GM12874 (cell line): ENCODE measurements at regions not wholly inside any gene's neighbourhood (a gene's known extent, or its start where the extent isn't known, plus 50 kb on each side); places are given as distances from the start of the nearest gene placed in this dataset.

Experiments used
- TF ChIP-seq, protein P1 (sequence below): IDR thresholded peaks from 2 replicates; pipeline ENCODE4 v1.5.1; 2011; ENCODE audit warnings: low read depth, mild to moderate bottlenecking, control low read depth, low read length, moderate library complexity; ENCODE audit not compliant: insufficient read depth

- TF ChIP-seq, protein P1, sequence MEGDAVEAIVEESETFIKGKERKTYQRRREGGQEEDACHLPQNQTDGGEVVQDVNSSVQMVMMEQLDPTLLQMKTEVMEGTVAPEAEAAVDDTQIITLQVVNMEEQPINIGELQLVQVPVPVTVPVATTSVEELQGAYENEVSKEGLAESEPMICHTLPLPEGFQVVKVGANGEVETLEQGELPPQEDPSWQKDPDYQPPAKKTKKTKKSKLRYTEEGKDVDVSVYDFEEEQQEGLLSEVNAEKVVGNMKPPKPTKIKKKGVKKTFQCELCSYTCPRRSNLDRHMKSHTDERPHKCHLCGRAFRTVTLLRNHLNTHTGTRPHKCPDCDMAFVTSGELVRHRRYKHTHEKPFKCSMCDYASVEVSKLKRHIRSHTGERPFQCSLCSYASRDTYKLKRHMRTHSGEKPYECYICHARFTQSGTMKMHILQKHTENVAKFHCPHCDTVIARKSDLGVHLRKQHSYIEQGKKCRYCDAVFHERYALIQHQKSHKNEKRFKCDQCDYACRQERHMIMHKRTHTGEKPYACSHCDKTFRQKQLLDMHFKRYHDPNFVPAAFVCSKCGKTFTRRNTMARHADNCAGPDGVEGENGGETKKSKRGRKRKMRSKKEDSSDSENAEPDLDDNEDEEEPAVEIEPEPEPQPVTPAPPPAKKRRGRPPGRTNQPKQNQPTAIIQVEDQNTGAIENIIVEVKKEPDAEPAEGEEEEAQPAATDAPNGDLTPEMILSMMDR = no peak
Observed at GRCh38 chr7:4525884-4526283, 156.2 kb upstream of the FOXK1 start.

DNA sequence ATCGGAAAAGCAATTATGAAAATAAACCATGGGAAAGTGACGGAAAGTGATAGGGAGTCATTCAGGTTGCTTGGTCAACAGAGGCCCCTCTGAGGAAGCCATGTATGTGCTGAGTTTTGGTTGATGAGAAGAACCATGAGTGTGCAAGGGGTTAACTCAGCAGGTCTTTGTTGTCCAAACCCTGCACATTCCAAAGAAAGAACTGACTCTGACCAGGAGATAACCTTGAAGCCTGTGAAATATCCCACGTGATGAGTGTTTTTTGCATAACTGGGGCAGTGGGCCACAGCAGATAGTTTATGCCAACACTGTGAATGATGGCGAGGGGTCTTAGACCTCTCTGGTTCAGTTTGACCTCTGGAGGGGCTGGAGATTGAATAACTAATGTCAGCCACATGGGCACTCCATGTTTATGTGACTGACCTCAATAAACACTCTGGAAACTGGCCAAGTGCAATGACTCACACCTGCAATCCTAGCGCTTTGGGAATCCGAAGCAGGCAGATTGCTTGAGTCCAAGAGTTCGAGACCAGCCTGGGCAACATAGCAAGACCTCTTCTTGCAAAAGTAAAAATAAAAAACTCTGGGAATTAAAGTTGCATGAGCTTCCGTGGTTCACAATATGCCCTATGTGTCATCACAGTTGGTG is 154.0 kb upstream of the FOXK1 start:
- TF ChIP-seq, protein P1 = no peak

DNA sequence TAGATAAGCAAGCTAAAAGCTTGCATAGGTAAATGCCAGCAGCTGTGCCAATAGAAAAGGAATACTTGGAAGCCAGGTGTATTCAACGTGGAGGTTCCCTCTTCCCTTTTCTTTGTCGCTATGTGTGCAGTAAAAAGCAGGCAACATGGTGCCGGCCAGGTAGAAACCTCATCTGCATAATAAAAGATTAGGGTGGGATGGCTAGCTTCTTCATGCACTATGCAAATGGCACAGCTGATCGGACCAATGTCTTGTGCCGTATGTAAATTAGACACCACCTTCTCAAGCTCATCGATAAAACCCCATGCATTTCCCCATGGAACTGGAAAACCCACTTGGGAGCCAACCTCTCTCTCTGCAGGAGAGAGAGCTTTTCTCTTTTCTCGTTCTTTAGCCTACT is 150.9 kb upstream of the FOXK1 start:
- TF ChIP-seq, protein P1 = no peak

GRCh38 chr7:4549681-4550080 is 132.4 kb upstream of the FOXK1 start:
- TF ChIP-seq, protein P1 = no peak

DNA sequence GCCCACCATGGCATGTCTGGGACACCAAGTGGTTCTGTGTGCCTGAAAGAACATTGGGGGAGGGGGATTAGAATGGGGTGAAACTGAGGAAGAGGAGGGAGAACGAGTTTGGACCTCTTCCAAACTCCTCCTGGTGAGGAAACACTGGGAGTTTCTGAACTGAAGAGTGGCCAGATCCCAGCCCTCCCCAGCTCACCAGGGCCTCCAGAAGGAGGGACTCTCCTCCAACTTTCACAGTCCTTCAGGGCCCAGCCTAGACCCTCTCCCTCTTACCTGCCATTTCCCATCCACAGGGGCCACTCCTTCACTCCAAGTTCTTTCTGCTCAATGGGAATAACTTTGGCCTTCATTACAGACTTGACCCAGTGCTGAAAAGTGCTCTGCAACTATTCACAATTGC is 132.0 kb upstream of the FOXK1 start:
- TF ChIP-seq, protein P1 = no peak

DNA sequence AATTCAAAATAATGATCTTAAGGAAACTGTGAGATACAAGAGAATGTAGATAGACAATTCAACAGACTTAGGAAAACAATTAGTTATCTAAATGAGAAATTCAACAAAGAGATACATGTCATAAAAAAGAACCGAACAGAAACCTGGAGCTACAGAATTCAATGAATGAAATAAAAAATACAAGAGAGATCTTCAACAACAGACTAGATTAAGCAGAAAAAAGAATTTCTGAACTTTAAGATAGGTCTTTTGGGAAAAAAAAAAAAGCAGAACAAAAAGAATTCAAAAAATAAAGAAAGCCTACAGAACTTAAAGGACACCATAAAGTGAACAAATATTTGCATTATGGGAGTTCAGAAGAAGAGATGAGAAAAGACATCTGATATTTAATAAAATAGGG is 129.1 kb upstream of the FOXK1 start:
- TF ChIP-seq, protein P1 = no peak

DNA sequence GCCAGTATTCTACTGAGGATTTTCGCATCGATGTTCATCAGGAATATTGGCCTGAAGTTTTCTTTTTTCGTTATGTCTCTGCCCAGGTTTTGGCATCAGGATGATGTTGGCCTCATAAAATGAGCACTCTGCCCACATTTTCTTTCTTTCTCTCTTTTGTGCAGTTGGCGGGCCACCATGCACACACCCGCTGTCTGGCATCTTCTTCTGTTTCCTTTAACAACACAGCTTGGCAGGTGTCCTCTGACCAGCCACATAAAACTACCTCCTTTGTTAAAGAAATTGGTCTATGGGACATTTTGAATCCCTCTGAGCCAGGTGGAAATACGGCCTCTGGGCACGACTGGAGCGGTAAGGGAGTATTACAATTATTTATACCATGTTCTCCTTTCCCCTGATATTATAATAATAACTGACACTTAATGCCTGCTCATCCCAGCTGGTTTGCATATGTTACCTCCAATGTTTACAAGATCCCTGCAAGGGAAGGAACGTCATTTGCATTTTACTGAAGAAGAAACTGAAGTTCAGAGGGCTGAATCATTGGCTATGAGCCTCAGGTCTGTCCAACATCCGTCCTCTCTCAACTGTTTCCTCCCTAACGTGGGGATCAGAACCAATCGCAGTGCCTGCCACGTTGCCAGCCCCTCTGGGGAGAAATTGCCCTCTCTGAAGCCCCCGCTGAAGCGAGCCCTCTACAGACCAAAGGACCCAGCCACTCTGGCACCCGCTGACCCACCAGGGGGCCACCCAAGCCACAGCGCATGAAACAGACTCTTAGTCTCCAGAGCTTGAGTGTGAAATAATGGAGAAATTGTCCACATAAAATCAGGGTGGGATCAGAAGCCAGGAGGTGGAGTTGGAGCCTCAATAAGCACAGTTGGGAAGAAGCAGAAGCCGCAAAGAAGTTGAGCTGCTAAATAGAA is 125.0 kb upstream of the FOXK1 start:
- TF ChIP-seq, protein P1 = no peak
